Spleen (tissue), 7 donors: ENCODE measurements at regions not wholly inside any gene's neighbourhood (a gene's known extent, or its start where the extent isn't known, plus 50 kb on each side); places are given as distances from the start of the nearest gene placed in this dataset.

Experiments used
- POLR2A ChIP-seq, 3 donors: fragments of 450-650 bp; IDR thresholded peaks; one replicate each; pipeline ENCODE4 v1.5.1; 2017; ENCODE audit warnings: antibody characterized with exemption in 3 of 3, mild to moderate bottlenecking in 1 of 3
- POLR2AphosphoS5 ChIP-seq, 3 donors: sonication (generic); formaldehyde crosslinking; IDR thresholded peaks; one replicate each; pipeline ENCODE4 v1.5.1; 2017; ENCODE audit warnings: antibody characterized with exemption in 3 of 3
- TF ChIP-seq, protein P1 (sequence below), 11 experiments: fragments of 200-600 bp in 7 of 11; fragments of 450-650 bp in 4 of 11; sonication (generic) in 4 of 11; IDR thresholded peaks in 8 of 11; conservative IDR thresholded peaks in 3 of 11; 1 replicate in 7 of 11; 2 replicates in 4 of 11; pipeline versions ENCODE4 v1.4.0 to v1.8.0; 2016 to 2021; ENCODE audit warnings: antibody characterized with exemption in 11 of 11, inconsistent platforms in 4 of 11, mild to moderate bottlenecking in 1 of 11
- donor health status: DM: no; HTN: no; CAD: no; lungs with moderate emphysema.
- donor health status: DM: no; HTN: no; CAD: no.
- donor health status: DM: no; HTN: no; CAD: no.

DNA sequence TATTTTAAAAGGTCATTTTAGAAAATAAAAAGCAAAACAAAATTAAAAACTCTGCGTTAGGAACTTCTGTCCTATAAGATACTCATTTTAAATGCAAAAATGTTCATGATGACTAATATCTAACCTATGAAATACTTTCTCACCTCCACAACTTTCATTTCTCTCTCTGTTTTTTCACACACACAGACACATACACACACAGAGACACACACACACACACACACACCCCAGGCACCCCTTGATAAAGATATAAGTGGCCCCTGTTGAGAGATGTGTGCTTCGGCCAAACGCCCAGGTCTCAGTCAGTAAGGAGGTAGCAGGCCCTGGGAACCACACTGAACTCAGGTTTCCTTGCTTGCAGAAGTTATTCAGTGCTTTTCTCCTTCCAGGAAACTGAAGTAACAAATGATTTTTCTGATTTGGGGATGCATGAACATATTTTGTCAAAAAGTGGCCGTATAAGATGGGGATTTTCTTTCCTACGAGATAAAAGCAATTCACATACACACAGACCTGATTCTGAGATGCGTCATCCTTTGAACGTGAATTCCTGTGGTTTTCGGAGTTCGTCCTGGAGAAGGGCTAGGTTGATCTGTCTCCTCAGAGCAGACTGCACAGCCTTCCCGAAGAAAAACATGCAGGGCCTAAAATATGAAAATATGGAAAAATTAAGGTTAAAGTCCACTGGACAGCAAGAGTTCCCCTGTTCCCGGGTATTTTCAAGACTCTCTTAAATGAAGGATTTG lies 306.8 kb upstream of the FOXQ1 start:
- TF ChIP-seq, protein P1, sequence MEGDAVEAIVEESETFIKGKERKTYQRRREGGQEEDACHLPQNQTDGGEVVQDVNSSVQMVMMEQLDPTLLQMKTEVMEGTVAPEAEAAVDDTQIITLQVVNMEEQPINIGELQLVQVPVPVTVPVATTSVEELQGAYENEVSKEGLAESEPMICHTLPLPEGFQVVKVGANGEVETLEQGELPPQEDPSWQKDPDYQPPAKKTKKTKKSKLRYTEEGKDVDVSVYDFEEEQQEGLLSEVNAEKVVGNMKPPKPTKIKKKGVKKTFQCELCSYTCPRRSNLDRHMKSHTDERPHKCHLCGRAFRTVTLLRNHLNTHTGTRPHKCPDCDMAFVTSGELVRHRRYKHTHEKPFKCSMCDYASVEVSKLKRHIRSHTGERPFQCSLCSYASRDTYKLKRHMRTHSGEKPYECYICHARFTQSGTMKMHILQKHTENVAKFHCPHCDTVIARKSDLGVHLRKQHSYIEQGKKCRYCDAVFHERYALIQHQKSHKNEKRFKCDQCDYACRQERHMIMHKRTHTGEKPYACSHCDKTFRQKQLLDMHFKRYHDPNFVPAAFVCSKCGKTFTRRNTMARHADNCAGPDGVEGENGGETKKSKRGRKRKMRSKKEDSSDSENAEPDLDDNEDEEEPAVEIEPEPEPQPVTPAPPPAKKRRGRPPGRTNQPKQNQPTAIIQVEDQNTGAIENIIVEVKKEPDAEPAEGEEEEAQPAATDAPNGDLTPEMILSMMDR (IDR thresholded peaks at IDR 0.05 in 8 of 11, conservative IDR thresholded peaks at IDR 0.05 in 3 of 11) = no peak
- no peak for TF ChIP-seq POLR2A (IDR thresholded peaks at IDR 0.05)
- no peak for TF ChIP-seq POLR2AphosphoS5 (IDR thresholded peaks at IDR 0.05)
